SK-N-SH (cell line): ENCODE measurements at regions not wholly inside any gene's neighbourhood (a gene's known extent, or its start where the extent isn't known, plus 50 kb on each side); places are given as distances from the start of the nearest gene placed in this dataset.

Source experiments
- CHD2 ChIP-seq: fragments of 150-350 bp; IDR thresholded peaks from 2 replicates; pipeline ENCODE4 v1.6.1; 2018; ENCODE audit warnings: low read length; ENCODE audit not compliant: partially characterized antibody
- CTCF ChIP-seq: fragments of 200-600 bp; sonication (generic); IDR thresholded peaks from 2 replicates; pipeline ENCODE4 v1.6.1; 2017; ENCODE audit warnings: antibody characterized with exemption, mild to moderate bottlenecking, moderate library complexity
- EZH2phosphoT487 ChIP-seq: fragments of 200-600 bp; sonication (generic); IDR thresholded peaks from 2 replicates; pipeline ENCODE4 v1.6.1; 2017; ENCODE audit warnings: low read depth, mixed run types, mild to moderate bottlenecking, antibody characterized with exemption, moderate library complexity, borderline replicate concordance
- MAX ChIP-seq: IDR thresholded peaks from 2 replicates; pipeline ENCODE4 v1.4.0; 2012; ENCODE audit warnings: low read depth
- NFIC ChIP-seq: IDR thresholded peaks from 2 replicates; pipeline ENCODE4 v1.4.0; 2012; ENCODE audit warnings: borderline replicate concordance
- POLR2AphosphoS5 ChIP-seq: IDR thresholded peaks from 2 replicates; pipeline ENCODE4 v1.6.1; 2012; ENCODE audit warnings: low read depth, low read length
- REST ChIP-seq: IDR thresholded peaks from 2 replicates; pipeline ENCODE4 v1.6.1; 2012; ENCODE audit warnings: mild to moderate bottlenecking, low read depth, low read length, moderate library complexity
- TEAD4 ChIP-seq: IDR thresholded peaks from 2 replicates; pipeline ENCODE4 v1.4.0; 2012; ENCODE audit warnings: mild to moderate bottlenecking, borderline replicate concordance; ENCODE audit not compliant: insufficient read depth
- USF2 ChIP-seq: fragments of 150-350 bp; IDR thresholded peaks from 2 replicates; pipeline ENCODE4 v1.6.1; 2017; ENCODE audit warnings: antibody characterized with exemption, low read length, low read depth, borderline replicate concordance

- no peak for TF ChIP-seq EZH2phosphoT487
- no peak for TF ChIP-seq CTCF
- no peak for TF ChIP-seq CHD2
- no peak for TF ChIP-seq TEAD4
- TF ChIP-seq REST: no peak
- no peak for TF ChIP-seq MAX
- no peak for TF ChIP-seq USF2
- no peak for TF ChIP-seq NFIC
- TF ChIP-seq POLR2AphosphoS5: no peak
Observed at GRCh38 chr12:118493962-118494361, 117.6 kb downstream of the SUDS3 start.
